ENCODE measurements at regions not wholly inside any gene's neighbourhood (a gene's known extent, or its start where the extent isn't known, plus 50 kb on each side); places are given as distances from the start of the nearest gene placed in this dataset.

- Histone ChIP-seq H3K4me3 (replicated peaks in 1 of 3; ENCODE audit: insufficient read depth in 1 of 3, low read depth in 1 of 3, low read length in 3 of 3) (no peak overlapping the region), H3K4me1 (ENCODE audit: control insufficient read depth, extremely low read depth, insufficient read depth, low read length) (peaks cover 7% of the 10 kb centered on the region), H4K20me1 (replicated peaks; ENCODE audit: control insufficient read depth, extremely low read depth, insufficient read depth, low read length) (no peaks in the 10 kb centered on the region), H3K36me3 (ENCODE audit: control insufficient read depth in 2 of 2, extremely low read depth in 1 of 2, insufficient read depth in 2 of 2, low read length in 2 of 2) (no peaks in the 10 kb centered on the region), H3K9ac (replicated peaks; ENCODE audit: extremely low read depth, insufficient read depth, low read length) (no peak overlapping the region), H3K27me3 (ENCODE audit: control insufficient read depth in 2 of 2, insufficient read depth in 2 of 2, low read length in 2 of 2) (no peaks in the 10 kb centered on the region), H3K79me2 (ENCODE audit: control insufficient read depth, insufficient read depth, low read length) (no peaks in the 10 kb centered on the region), H2AFZ (ENCODE audit: low read depth, low read length) (no peak overlapping the region), H3K9me1 (replicated peaks; ENCODE audit: control insufficient read depth, extremely low read depth, insufficient read depth, low read length) (no peaks in the 10 kb centered on the region), H3K4me2 (ENCODE audit: insufficient read depth, low read length) (no peak overlapping the region), H3K9me3 (replicated peaks; ENCODE audit: control insufficient read depth, insufficient read depth, low read length) (no peaks in the 10 kb centered on the region), H3K27ac (ENCODE audit: insufficient read depth, low read depth, low read length) (no peak overlapping the region)
- dilution Hi-C loops (cut with MboI; ENCODE audit: extremely low pct_ligation_motif_present, low sequenced_read_pairs): no loop called here
- no peak for FAIRE-seq
- intact Hi-C loops (cut with micrococcal nuclease): no loop called here
- POLR2A ChIA-PET: no interaction called here
- BruUV-seq (replicated peaks): no TSS peak
- CTCF ChIA-PET: no interaction called here
- no peak for DNase-seq (ENCODE audit: low read depth, low spot score)
- TF ChIP-seq MYC (IDR thresholded peaks at IDR 0.05; ENCODE audit: low read depth, low read length) (no peak), FOS (IDR thresholded peaks at IDR 0.05; ENCODE audit: borderline replicate concordance, insufficient read depth, low read length) (no peak), GATA2 (IDR thresholded peaks at IDR 0.05; ENCODE audit: insufficient read depth, insufficient read length, low read depth, low read length) (no peak), EZH2 (IDR thresholded peaks at IDR 0.05; ENCODE audit: borderline replicate concordance, low read depth, low read length, severe bottlenecking) (no peak), POLR2A (IDR thresholded peaks at IDR 0.05; ENCODE audit: low read depth, low read length) (no peak), MAX (IDR thresholded peaks at IDR 0.05; ENCODE audit: insufficient read depth, insufficient read length) (no peak), POLR2AphosphoS5 (IDR thresholded peaks at IDR 0.05; ENCODE audit: insufficient read depth, low read depth, low read length) (no peak), CTCF (IDR thresholded peaks at IDR 0.05; ENCODE audit: extremely low read depth in 1 of 2, insufficient read depth in 1 of 2, low read depth in 1 of 2, low read length in 2 of 2) (no peak), JUN (IDR thresholded peaks at IDR 0.05; ENCODE audit: borderline replicate concordance, insufficient read depth, insufficient read length, low read depth) (no peak)
Observed at GRCh38 chr12:42982828-42983227, 393.3 kb upstream of the PRICKLE1 start.

Data from endothelial cell of umbilical vein (primary cell).